ENCODE measurements at regions not wholly inside any gene's neighbourhood (a gene's known extent, or its start where the extent isn't known, plus 50 kb on each side); places are given as distances from the start of the nearest gene placed in this dataset.

- Mint-ChIP-seq H3K4me1 (ENCODE audit: low read depth) (peaks cover 19% of the 10 kb centered on the region), H3K4me3 (ENCODE audit: low read depth) (no peak overlapping the region)
- no peak for DNase-seq (ENCODE audit: low spot score, unreplicated experiment)
Measured at GRCh38 chr7:25756601-25757000, 395.4 kb upstream of the NFE2L3 start.

GRCh38 chr7:25758559-25758958, 393.4 kb upstream of the NFE2L3 start:
- no peak for TF ChIP-seq CTCF (IDR thresholded peaks at IDR 0.05; ENCODE audit: unreplicated experiment)
- peaks cover 3% of the 10 kb centered on the region for H3K4me1 Mint-ChIP-seq (ENCODE audit: low read depth)

More at GRCh38 chr7:25756601-25757000, 395.4 kb upstream of the NFE2L3 start:
- TF ChIP-seq CTCF (IDR thresholded peaks at IDR 0.05; ENCODE audit: unreplicated experiment): no peak
- peaks cover 12% of the 10 kb centered on the region for H3K27me3 Mint-ChIP-seq
- H3K9me3 Mint-ChIP-seq (ENCODE audit: low read depth): no peaks in the 10 kb centered on the region
- H3K27ac Mint-ChIP-seq: no peak overlapping the region
- H3K36me3 Mint-ChIP-seq (ENCODE audit: insufficient read depth): no peaks in the 10 kb centered on the region

GRCh38 chr7:25759286-25759685, 392.7 kb upstream of the NFE2L3 start:
- peaks cover 12% of the 10 kb centered on the region for H3K27me3 Mint-ChIP-seq
- no peak for DNase-seq (ENCODE audit: low spot score, unreplicated experiment)
- peaks cover 1% of the 10 kb centered on the region for H3K4me1 Mint-ChIP-seq (ENCODE audit: low read depth)
- no peak overlapping the region for H3K27ac Mint-ChIP-seq
- TF ChIP-seq CTCF (IDR thresholded peaks at IDR 0.05; ENCODE audit: unreplicated experiment): no peak
- H3K4me3 Mint-ChIP-seq (ENCODE audit: low read depth): no peak overlapping the region
- no peaks in the 10 kb centered on the region for H3K36me3 Mint-ChIP-seq (ENCODE audit: insufficient read depth)
- no peaks in the 10 kb centered on the region for H3K9me3 Mint-ChIP-seq (ENCODE audit: low read depth)

More at GRCh38 chr7:25758559-25758958, 393.4 kb upstream of the NFE2L3 start:
- no peaks in the 10 kb centered on the region for H3K9me3 Mint-ChIP-seq (ENCODE audit: low read depth)
- no peak overlapping the region for H3K27ac Mint-ChIP-seq
- DNase-seq (ENCODE audit: low spot score, unreplicated experiment): no peak
- no peak overlapping the region for H3K4me3 Mint-ChIP-seq (ENCODE audit: low read depth)
- no peaks in the 10 kb centered on the region for H3K36me3 Mint-ChIP-seq (ENCODE audit: insufficient read depth)
- H3K27me3 Mint-ChIP-seq: peaks cover 12% of the 10 kb centered on the region

GRCh38 chr7:25759748-25760147, 392.2 kb upstream of the NFE2L3 start:
- no peak for DNase-seq (ENCODE audit: low spot score, unreplicated experiment)
- H3K9me3 Mint-ChIP-seq (ENCODE audit: low read depth): no peaks in the 10 kb centered on the region
- no peak overlapping the region for H3K4me3 Mint-ChIP-seq (ENCODE audit: low read depth)
- no peak overlapping the region for H3K27ac Mint-ChIP-seq
- H3K36me3 Mint-ChIP-seq (ENCODE audit: insufficient read depth): no peaks in the 10 kb centered on the region
- peaks cover 1% of the 10 kb centered on the region for H3K4me1 Mint-ChIP-seq (ENCODE audit: low read depth)
- TF ChIP-seq CTCF (IDR thresholded peaks at IDR 0.05; ENCODE audit: unreplicated experiment): no peak
- H3K27me3 Mint-ChIP-seq: peaks cover 11% of the 10 kb centered on the region

GRCh38 chr7:25762511-25763462, 389.2 kb upstream of the NFE2L3 start:
- H3K9me3 Mint-ChIP-seq (ENCODE audit: low read depth): no peaks in the 10 kb centered on the region
- TF ChIP-seq CTCF (IDR thresholded peaks at IDR 0.05; ENCODE audit: unreplicated experiment): no peak
- no peak overlapping the region for H3K27ac Mint-ChIP-seq
- no peak for DNase-seq (ENCODE audit: low spot score, unreplicated experiment)
- H3K36me3 Mint-ChIP-seq (ENCODE audit: insufficient read depth): no peaks in the 10 kb centered on the region
- peaks cover 8% of the 10 kb centered on the region for H3K27me3 Mint-ChIP-seq
- no peak overlapping the region for H3K4me3 Mint-ChIP-seq (ENCODE audit: low read depth)
- H3K4me1 Mint-ChIP-seq (ENCODE audit: low read depth): peaks cover 1% of the 10 kb centered on the region

Data from progenitor cell of endocrine pancreas (in vitro differentiated cells).